ENCODE measurements at regions not wholly inside any gene's neighbourhood (a gene's known extent, or its start where the extent isn't known, plus 50 kb on each side); places are given as distances from the start of the nearest gene placed in this dataset.

GRCh38 chr13:86974251-86974994 is 696.7 kb upstream of the SLITRK5 start:
- no peak for TF ChIP-seq POLR2A (IDR thresholded peaks at IDR 0.05)
- no peak for TF ChIP-seq CTCF (IDR thresholded peaks at IDR 0.05)
- TF ChIP-seq POLR2AphosphoS5 (IDR thresholded peaks at IDR 0.05) = no peak
- no peak for TF ChIP-seq EP300 (IDR thresholded peaks at IDR 0.05; ENCODE audit: low read depth)

Data from transverse colon (tissue), 4 donors.